Gastrocnemius medialis (tissue), 4 donors: ENCODE measurements at regions not wholly inside any gene's neighbourhood (a gene's known extent, or its start where the extent isn't known, plus 50 kb on each side); places are given as distances from the start of the nearest gene placed in this dataset.

Experiments used
- CTCF ChIP-seq, 5 experiments: fragments of 450-650 bp in 3 of 5; fragments of 200-600 bp in 2 of 5; sonication (generic) in 2 of 5; IDR thresholded peaks in 4 of 5; conservative IDR thresholded peaks in 1 of 5; 1 replicate in 4 of 5; 2 replicates in 1 of 5; pipeline ENCODE4 v1.5.1; 2016 to 2019; ENCODE audit warnings: antibody characterized with exemption in 5 of 5, mild to moderate bottlenecking in 3 of 5, moderate library complexity in 3 of 5
- POLR2A ChIP-seq, 2 donors: fragments of 450-650 bp; IDR thresholded peaks; one replicate each; pipeline ENCODE4 v1.6.1; 2017; ENCODE audit warnings: antibody characterized with exemption in 2 of 2, mild to moderate bottlenecking in 2 of 2, moderate library complexity in 2 of 2

DNA sequence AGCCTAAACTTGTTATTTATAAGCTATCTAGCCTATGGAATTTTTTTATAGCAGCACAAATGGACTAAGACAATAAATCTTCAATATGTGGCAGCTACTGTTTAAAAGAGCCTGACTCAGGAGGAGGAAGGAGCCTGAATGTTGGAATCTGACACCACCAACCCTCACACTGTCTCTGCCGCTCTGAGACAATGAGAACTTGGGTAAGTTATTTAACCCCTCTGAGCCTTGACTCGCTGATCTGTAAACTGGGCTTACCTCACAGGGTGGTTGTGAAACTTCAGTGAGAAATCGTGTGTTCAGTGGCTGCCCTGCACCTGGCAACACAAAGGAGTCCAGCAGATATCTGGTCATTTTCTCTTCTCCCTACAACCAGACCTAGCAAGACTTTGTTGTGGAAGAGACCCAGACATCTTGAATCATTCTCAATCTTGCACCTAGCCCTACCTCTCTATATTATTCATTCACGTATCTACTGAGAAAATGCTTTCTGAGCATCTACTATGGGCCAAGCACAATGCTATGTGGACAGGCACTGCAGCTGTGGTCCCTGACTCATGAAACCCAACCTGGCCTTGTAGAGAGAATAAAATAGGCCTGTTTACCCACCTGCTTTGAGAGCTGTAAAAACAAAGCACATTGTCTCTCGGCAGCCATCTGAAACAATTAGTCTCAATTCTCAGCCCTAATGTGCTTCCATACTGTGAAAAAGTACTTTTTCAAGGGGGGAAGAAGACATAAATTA is 81.9 kb upstream of the SLC25A36 start:
- TF ChIP-seq CTCF (IDR thresholded peaks at IDR 0.05 in 4 of 5, conservative IDR thresholded peaks at IDR 0.05 in 1 of 5) (no peak), POLR2A (IDR thresholded peaks at IDR 0.05) (no peak)
